ENCODE measurements at regions not wholly inside any gene's neighbourhood (a gene's known extent, or its start where the extent isn't known, plus 50 kb on each side); places are given as distances from the start of the nearest gene placed in this dataset.
A peak's percentile ranks its signal among the peaks of the same experiment; 100 is the strongest.

DNA sequence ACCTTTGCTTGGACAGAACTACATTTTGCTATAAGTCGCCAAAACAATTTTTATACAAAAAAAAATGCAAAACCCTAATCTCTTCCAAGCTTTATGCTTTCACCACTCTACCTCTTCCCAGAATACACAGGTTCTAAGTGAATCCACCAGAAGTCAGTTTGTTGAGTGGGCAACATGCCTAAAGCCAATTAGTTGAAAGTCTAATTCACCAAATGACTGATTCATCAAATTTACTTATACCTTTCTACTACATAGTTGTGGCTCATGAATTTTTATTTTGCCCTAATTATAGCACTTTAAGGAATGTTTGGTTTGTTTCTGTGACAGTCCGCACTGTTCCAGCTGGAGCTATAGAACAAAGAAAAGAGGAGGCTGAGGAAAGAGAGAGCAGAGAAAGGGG lies 265.9 kb upstream of the TGFBR2 start:
- Histone ChIP-seq H4K91ac (replicated peaks; ENCODE audit: insufficient read length, low read length) (peak overlapping the region; percentile 1), H3K79me1 (ENCODE audit: low read depth, low read length) (no peaks in the 10 kb centered on the region), H3K56ac (replicated peaks; ENCODE audit: insufficient read length, low read depth, low read length) (no peak overlapping the region), H2BK15ac (ENCODE audit: low read length) (no peak overlapping the region), H3K23ac (ENCODE audit: insufficient read length) (no peak overlapping the region), H2BK5ac (ENCODE audit: low read depth, low read length) (no peak overlapping the region), H3K79me2 (ENCODE audit: control insufficient read depth in 1 of 2, insufficient read depth in 2 of 2, low read length in 2 of 2) (no peaks in the 10 kb centered on the region), H4K5ac (ENCODE audit: insufficient read length, low read depth, low read length) (no peak overlapping the region), H3K23me2 (ENCODE audit: low read depth, low read length) (no peaks in the 10 kb centered on the region), H2BK120ac (replicated peaks; ENCODE audit: low read depth, low read length) (no peak overlapping the region), H4K20me1 (replicated peaks in 1 of 2; ENCODE audit: control insufficient read depth in 1 of 2, insufficient read depth in 2 of 2, low read length in 2 of 2) (no peaks in the 10 kb centered on the region), H3K9me3 (ENCODE audit: insufficient read depth in 2 of 2, low read depth in 1 of 2, low read length in 1 of 2) (no peaks in the 10 kb centered on the region), H2AFZ (ENCODE audit: low read length) (no peak overlapping the region), H2BK12ac (ENCODE audit: low read depth, low read length) (no peak overlapping the region), H2AK5ac (ENCODE audit: low read depth, low read length) (no peak overlapping the region), H3K4me1 (replicated peaks in 1 of 4; ENCODE audit: control insufficient read depth in 3 of 4, insufficient read depth in 4 of 4, low read length in 3 of 4) (no peaks in the 10 kb centered on the region), H3K9ac (replicated peaks in 1 of 4; ENCODE audit: extremely low read depth in 1 of 4, low read depth in 3 of 4, low read length in 3 of 4) (no peak overlapping the region), H3K4me3 (ENCODE audit: extremely low read depth in 1 of 4, insufficient read depth in 2 of 4, low read depth in 3 of 4, low read length in 4 of 4) (no peak overlapping the region), H3K14ac (ENCODE audit: insufficient read length) (no peak overlapping the region), H3K18ac (ENCODE audit: extremely low read depth, low read length) (no peak overlapping the region), H4K8ac (ENCODE audit: extremely low read depth, insufficient read depth, low read length) (no peak overlapping the region), H3K36me3 (ENCODE audit: control insufficient read depth in 2 of 4, insufficient read depth in 4 of 4, low read length in 3 of 4) (no peaks in the 10 kb centered on the region), H3K4ac (replicated peaks; ENCODE audit: insufficient read length, low read depth, low read length) (no peak overlapping the region), H3K4me2 (ENCODE audit: insufficient read depth in 1 of 2, low read depth in 2 of 2, low read length in 2 of 2) (no peak overlapping the region), H2BK20ac (ENCODE audit: low read length) (no peak overlapping the region), H3K27ac (ENCODE audit: low read depth, low read length) (no peak overlapping the region), H3K27me3 (replicated peaks in 1 of 4; ENCODE audit: control insufficient read depth in 3 of 4, extremely low read depth in 1 of 4, insufficient read depth in 3 of 4, low read length in 3 of 4) (no peaks in the 10 kb centered on the region)
- FAIRE-seq = no peak
- WGBS, 2 experiments (ENCODE audit: extremely low coverage in 1 of 2, insufficient coverage in 1 of 2, insufficient read length in 1 of 2, insufficient replicate concordance in 2 of 2, low coverage in 1 of 2, low lambda C conversion rate in 2 of 2, missing lambda C conversion rate in 1 of 2) = 64% methylated on average over 2 of the region's 2 CpGs; no CpG with 5 or more reads in 1 of the 2 experiments
- ChIA-PET POLR2A (ENCODE audit: partially characterized antibody) (interaction anchor here (0.6 kb wide), 1 partner anchor 393 kb away, joined by 3 read pairs; no protein-coding TSS in a partner anchor), CTCF (ENCODE audit: partially characterized antibody) (interaction anchor here (0.7 to 1.4 kb wide), 2 partner anchors 16 to 142 kb away, joined by 4 read pairs; no protein-coding TSS in a partner anchor)
- no peak for DNase-seq (ENCODE audit: low read depth in 1 of 2, low spot score in 2 of 2)
- TF ChIP-seq CTBP2 (IDR thresholded peaks at IDR 0.05; ENCODE audit: borderline replicate concordance, insufficient read depth, insufficient read length, low read length) (no peak), SUZ12 (IDR thresholded peaks at IDR 0.05; ENCODE audit: low read length) (no peak), TAF1 (IDR thresholded peaks at IDR 0.05; ENCODE audit: low read depth, low read length) (no peak), KDM5A (IDR thresholded peaks at IDR 0.05; ENCODE audit: low read length) (no peak), HDAC6 (IDR thresholded peaks at IDR 0.05; ENCODE audit: low read depth, low read length) (no peak), EZH2 (IDR thresholded peaks at IDR 0.05; ENCODE audit: low read depth, low read length, severe bottlenecking) (no peak), TCF12 (IDR thresholded peaks at IDR 0.05; ENCODE audit: low read depth, low read length) (no peak), SAP30 (IDR thresholded peaks at IDR 0.05; ENCODE audit: insufficient read depth, insufficient replicate concordance, low read length) (no peak), ZNF274 (IDR thresholded peaks at IDR 0.05; ENCODE audit: borderline replicate concordance, extremely low read depth, low read length) (no peak), TAF7 (optimal IDR thresholded peaks at IDR 0.05; ENCODE audit: borderline replicate concordance, low read depth, low read length) (no peak)
